Stimulated activated CD8-positive, alpha-beta memory T cell treated with anti-CD3 and anti-CD28 coated beads, Interleukin-2, amount 100 ng/mL, for 1 hour (primary cell): ENCODE measurements at regions not wholly inside any gene's neighbourhood (a gene's known extent, or its start where the extent isn't known, plus 50 kb on each side); places are given as distances from the start of the nearest gene placed in this dataset.
A peak's percentile ranks its signal among the peaks of the same experiment; 100 is the strongest.

Source experiments
- DNase-seq, 2 donors: peaks; one replicate each; pipeline ENCODE4 v3.0.0-alpha.2; 2020; ENCODE audit warnings: low read depth in 2 of 2

- DNase-seq, result peak; percentile 76 to 77
Observed at GRCh38 chr10:110414548-110415309, 83.0 kb upstream of the DUSP5 start.

DNA sequence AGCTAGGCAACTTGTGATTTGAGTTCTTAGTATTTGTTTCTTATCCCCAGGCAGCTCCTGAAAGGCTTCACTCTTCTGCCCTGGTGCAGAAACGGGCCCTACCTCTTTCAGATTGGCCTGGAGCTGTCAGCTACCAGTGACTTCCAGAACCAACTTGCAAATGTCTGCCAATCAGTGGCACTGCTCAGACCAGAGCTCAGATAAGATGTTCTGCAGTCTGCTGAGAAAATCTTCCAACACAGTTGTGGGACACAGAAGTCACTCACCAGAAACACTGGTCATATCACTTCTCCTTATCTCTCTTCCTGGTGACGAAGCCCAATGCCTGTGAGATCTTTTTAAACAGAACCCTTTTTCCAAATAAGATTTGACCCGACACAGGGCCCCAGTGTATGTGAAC, 81.9 kb upstream of the DUSP5 start:
- no peak for DNase-seq

- DNase-seq, result no peak
Observed at GRCh38 chr10:110416776-110417711, 80.7 kb upstream of the DUSP5 start.

DNA sequence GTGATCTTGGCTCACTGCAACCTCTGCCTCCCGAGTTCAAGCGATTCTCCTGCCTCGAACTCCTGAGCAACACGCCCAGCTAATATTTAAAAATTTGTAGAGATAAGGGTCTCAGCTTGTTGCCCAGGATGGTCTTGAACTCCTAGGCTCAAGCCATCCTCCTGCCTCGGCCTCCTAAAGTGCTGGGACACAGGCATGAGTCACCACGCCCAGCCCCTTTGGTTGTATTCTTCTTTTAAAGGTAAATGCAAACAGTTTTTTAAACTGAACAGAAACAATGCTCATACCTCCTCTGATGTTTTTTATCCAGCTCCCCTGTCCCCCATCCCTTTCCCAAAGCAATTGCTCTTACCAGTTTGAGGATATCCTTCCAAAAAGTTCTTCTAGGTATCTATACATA, 79.5 kb upstream of the DUSP5 start:
- DNase-seq, result no peak

GRCh38 chr10:110419265-110419664, 78.4 kb upstream of the DUSP5 start:
- DNase-seq, result no peak

- DNase-seq, result no peak
Observed at GRCh38 chr10:110420401-110421193, 77.1 kb upstream of the DUSP5 start.

GRCh38 chr10:110421512-110422138, 76.1 kb upstream of the DUSP5 start:
- no peak for DNase-seq

DNA sequence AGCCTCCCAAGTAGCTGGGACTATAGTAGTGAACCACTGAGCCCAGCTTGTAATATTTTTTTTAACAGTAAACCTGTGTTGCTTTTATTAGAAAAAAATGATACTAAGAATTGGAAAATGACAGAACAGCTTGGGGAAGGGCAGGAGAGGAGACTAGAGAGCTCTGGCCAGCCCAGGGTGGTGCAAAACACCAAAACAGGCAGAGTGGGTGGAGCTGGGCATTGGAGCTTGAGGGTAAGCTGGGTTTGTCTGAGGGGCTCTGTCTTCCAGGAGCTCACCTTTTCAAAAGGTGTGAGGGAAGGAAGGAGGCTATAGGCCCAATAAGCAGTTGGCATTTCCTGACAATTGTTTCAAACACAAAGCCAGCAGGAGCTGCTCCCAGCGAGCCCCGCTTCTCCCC, 75.2 kb upstream of the DUSP5 start:
- no peak for DNase-seq

GRCh38 chr10:110423650-110424049, 74.1 kb upstream of the DUSP5 start:
- DNase-seq, result no peak

DNA sequence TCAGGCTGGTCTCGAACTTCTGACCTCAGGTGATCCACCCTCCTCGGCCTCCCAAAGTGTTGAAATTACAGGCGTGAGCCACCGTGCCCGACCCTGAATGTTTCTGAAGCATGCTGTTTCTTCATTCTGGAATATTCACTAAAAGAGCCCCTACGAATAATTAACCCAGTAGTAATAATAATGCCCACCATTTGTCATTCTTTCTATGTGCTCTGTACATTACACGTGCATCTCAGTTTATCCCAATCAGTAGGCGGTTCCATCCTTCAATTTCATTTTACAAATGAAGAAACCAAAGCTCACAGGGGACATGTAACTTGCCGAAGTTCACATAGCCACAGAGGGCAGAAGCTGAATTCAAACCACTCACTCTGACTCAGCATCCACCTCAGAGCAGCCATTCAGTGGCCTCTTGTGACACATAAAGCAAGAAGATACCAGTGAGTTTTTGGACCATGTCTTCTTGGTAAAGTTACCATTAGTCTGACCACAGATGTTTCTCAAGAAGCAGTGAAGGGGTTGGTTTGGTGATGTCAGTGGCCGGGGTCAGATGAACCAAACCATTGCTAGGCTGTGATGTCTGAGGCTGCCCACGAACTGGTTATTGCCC, 71.9 kb upstream of the DUSP5 start:
- DNase-seq, result no peak

- DNase-seq, result no peak
Observed at GRCh38 chr10:110426294-110427181, 71.2 kb upstream of the DUSP5 start.

DNA sequence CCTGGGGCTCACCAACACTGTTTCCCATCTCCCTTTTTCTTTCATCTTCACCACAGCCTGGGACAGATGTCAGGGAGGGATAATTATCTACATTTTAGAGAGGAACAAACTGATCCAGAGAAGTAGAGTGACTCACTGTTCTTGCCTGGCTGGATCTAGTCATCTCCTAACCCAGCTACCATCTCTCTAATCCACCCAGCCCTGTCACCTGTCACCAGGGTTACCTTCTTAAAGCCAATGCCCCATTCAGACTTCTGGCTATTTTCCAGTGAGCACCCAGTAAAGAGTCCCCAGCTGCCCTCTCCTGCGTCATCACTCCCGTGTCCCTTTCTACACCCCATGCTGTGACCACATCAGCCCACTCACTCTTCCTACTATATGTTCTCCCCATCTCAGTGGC, 68.4 kb upstream of the DUSP5 start:
- no peak for DNase-seq

DNA sequence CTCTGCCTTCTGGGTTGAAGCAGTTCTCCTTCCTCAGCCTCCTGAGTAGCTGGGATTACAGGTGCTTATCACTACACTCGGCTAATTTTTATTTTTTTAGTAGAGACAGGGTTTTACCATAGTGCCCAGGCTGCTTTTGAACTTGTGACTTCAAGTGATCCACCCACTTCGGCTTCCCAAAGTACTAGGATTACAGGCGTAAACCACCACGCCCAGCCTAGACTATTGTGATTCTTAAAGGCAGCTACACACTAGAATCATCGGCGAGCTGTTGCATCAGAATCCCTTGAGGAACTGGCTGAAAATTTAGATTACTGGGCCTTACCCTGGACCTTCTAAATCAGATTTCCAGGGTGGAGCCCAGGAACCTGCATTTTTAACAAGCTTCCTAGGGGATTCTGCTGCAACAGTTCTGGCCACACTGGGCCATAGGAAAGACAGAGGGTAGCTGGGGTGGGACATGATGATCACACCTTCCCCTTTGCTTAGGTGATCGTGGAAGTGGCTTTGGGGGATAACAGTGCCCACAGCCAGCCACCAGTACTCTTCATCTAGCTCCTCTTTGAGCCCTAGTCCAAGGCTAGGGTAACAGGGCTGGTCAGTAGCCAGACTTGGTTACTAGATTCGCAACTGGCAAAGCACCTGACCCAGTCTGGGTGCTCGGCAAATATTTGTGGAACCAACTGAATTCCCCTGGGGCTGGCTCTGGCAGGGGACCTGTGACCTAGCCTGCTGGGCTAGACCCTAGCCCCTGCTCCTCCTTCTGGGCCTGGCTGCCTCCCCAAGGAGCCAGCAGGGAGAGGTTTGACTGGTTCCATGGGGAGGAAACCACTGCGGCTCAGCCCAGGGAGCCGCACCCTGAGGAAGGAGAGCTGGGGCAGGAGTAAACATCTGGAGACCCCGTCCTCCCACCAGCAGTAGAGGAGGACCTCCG, 67.1 kb upstream of the DUSP5 start:
- no peak for DNase-seq

DNA sequence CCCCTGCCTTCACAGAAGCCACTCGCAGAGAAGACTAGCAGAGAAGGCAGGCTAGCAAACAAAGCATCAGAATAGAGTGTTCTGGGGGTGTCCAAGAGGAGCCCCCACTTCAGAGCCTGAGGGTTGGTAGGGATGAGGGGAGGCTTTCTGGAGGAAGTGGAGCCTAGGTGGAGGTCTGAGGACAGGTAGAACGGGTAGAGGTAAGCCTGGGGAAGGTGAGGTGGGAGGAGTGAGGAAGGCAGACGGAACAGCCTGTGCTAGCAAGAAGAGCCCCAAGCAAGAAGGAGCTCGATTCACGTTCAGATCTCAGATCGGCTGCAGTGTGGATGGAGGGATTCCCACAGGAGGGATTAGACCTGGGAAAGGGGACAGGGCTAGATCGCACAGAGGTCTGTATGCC, 66.0 kb upstream of the DUSP5 start:
- no peak for DNase-seq

- DNase-seq, result no peak
Observed at GRCh38 chr10:110432084-110432483, 65.6 kb upstream of the DUSP5 start.

DNA sequence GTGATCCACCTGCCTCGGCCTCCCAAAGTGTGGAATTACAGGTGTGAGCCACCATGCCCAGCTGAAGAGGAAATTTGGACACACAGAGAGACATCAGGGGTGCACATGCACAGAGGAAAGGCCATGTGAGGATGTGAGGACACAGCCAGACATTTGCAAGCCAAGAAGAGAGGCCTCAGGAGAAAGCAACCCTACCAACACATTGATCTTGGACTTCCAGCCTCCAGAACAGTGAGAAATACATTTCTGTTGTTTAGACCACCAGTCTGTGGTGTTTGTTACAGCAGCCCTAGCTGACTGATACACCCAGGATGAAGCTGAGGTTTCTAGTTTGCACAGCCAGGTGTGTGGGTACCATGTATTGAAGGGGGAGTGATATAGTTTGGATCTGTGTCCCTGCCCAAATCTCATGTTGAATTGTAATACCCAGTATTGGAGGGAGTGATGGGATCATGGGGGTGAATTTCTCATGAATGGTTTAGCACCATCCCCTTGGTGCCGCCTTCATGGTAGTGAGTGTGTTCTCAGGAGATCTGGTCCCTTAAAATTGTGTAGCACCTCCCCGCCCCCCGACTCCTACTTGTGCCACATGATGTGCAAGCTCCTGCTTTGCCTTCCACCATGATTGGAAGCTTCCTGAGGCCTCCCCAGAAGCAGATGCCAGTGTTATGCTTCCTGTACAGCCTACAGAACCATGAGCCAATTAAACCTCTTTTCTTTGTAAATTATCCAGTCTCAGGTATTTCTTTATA, 64.7 kb upstream of the DUSP5 start:
- DNase-seq, result no peak

DNA sequence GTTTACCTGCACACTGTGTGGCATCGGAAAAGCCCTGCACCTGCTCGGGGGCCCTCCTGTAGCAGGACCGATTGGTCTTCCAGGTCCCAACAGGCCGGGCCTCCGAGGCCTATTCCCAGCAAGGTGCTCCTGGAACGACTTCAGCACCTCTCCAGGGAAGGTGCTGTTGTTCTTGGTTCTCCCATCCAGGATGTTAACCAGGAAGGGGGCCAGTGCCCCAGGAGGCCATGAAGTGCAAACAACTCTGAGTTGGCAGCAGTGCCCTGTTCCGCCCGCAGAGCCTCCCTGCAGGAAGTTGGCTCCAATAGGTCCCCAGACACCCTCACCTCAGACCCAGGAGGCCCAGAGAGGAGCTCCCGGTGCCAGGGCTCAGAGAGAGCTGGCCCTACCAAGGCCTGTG, 64.0 kb upstream of the DUSP5 start:
- DNase-seq, result no peak

GRCh38 chr10:110434489-110435096, 63.1 kb upstream of the DUSP5 start:
- no peak for DNase-seq
